KMS-11 (cell line): ENCODE measurements at regions not wholly inside any gene's neighbourhood (a gene's known extent, or its start where the extent isn't known, plus 50 kb on each side); places are given as distances from the start of the nearest gene placed in this dataset.

Experiments used
- H2AFZ ChIP-seq: fragments of 200-600 bp; sonication (generic); 2 replicates; pipeline ENCODE4 v1.6.1; 2016; ENCODE audit warnings: antibody characterized with exemption, mixed run types, low read depth
- H3K27ac ChIP-seq: fragments of 200-600 bp; sonication (generic); 2 replicates; pipeline ENCODE4 v1.6.1; 2016; ENCODE audit warnings: mild to moderate bottlenecking, mixed run types
- H3K27me3 ChIP-seq: fragments of 200-600 bp; sonication (generic); 2 replicates; pipeline ENCODE4 v1.6.1; 2017; ENCODE audit warnings: mild to moderate bottlenecking, low read depth, mixed run types, moderate library complexity; ENCODE audit not compliant: insufficient read depth
- H3K36me3 ChIP-seq: fragments of 200-600 bp; sonication (generic); 2 replicates; pipeline ENCODE4 v1.6.1; 2017; ENCODE audit warnings: mild to moderate bottlenecking, mixed run types; ENCODE audit not compliant: insufficient read depth
- H3K4me1 ChIP-seq: fragments of 200-600 bp; sonication (generic); 2 replicates; pipeline ENCODE4 v1.6.1; 2016; ENCODE audit warnings: mild to moderate bottlenecking, low read depth, mixed run types; ENCODE audit not compliant: poor library complexity, severe bottlenecking
- H3K4me2 ChIP-seq: fragments of 200-600 bp; sonication (generic); 2 replicates; pipeline ENCODE4 v1.7.0; 2016; ENCODE audit warnings: mild to moderate bottlenecking, mixed run types
- H3K4me3 ChIP-seq: fragments of 200-600 bp; sonication (generic); IDR thresholded peaks from 2 replicates; pipeline ENCODE4 v1.6.1; 2017; ENCODE audit warnings: low read depth, low read length, mixed read lengths; ENCODE audit not compliant: insufficient read depth
- H3K79me2 ChIP-seq: fragments of 200-600 bp; sonication (generic); 2 replicates; pipeline ENCODE4 v1.6.1; 2016; ENCODE audit warnings: low read depth, mixed run types; ENCODE audit not compliant: insufficient read depth
- H3K9ac ChIP-seq: fragments of 200-600 bp; sonication (generic); 2 replicates; pipeline ENCODE4 v1.6.1; 2016; ENCODE audit warnings: mild to moderate bottlenecking, mixed run types
- H4K20me1 ChIP-seq: fragments of 200-600 bp; sonication (generic); 2 replicates; pipeline ENCODE4 v1.6.1; 2016; ENCODE audit warnings: mild to moderate bottlenecking, mixed run types; ENCODE audit not compliant: insufficient read depth
- CTCF ChIP-seq: fragments of 200-600 bp; sonication (generic); conservative IDR thresholded peaks from 2 replicates; pipeline ENCODE4 v1.6.1; 2017; ENCODE audit warnings: low read depth, mild to moderate bottlenecking, antibody characterized with exemption, low read length, moderate library complexity, mixed read lengths

GRCh38 chr1:218200979-218201378, 84.1 kb upstream of the RRP15 start:
- H4K20me1 ChIP-seq = no peaks in the 10 kb centered on the region
- no peak overlapping the region for H3K4me3 ChIP-seq

GRCh38 chr1:218201601-218202000, 83.5 kb upstream of the RRP15 start:
- Histone ChIP-seq H3K27ac (no peak overlapping the region), H3K4me3 (no peak overlapping the region), H3K9ac (no peak overlapping the region), H3K4me2 (no peak overlapping the region), H4K20me1 (no peaks in the 10 kb centered on the region), H3K79me2 (no peaks in the 10 kb centered on the region), H3K36me3 (no peaks in the 10 kb centered on the region), H3K4me1 (no peaks in the 10 kb centered on the region), H3K27me3 (no peaks in the 10 kb centered on the region), H2AFZ (no peak overlapping the region)
- no peak for TF ChIP-seq CTCF

More at GRCh38 chr1:218200979-218201378, 84.1 kb upstream of the RRP15 start:
- no peak overlapping the region for H3K9ac ChIP-seq
- H3K27ac ChIP-seq = no peak overlapping the region
- no peak overlapping the region for H3K4me2 ChIP-seq
- no peaks in the 10 kb centered on the region for H3K79me2 ChIP-seq
- no peak overlapping the region for H2AFZ ChIP-seq
- H3K4me1 ChIP-seq = no peaks in the 10 kb centered on the region
- no peak for TF ChIP-seq CTCF
- H3K36me3 ChIP-seq = no peaks in the 10 kb centered on the region
- H3K27me3 ChIP-seq = no peaks in the 10 kb centered on the region

GRCh38 chr1:218205721-218206120, 79.4 kb upstream of the RRP15 start:
- TF ChIP-seq CTCF = no peak
- no peaks in the 10 kb centered on the region for H3K79me2 ChIP-seq
- no peak overlapping the region for H2AFZ ChIP-seq

GRCh38 chr1:218207194-218207593, 77.9 kb upstream of the RRP15 start:
- Histone ChIP-seq H3K9ac (no peak overlapping the region), H3K4me3 (no peak overlapping the region), H2AFZ (no peak overlapping the region), H3K36me3 (no peaks in the 10 kb centered on the region), H3K79me2 (no peaks in the 10 kb centered on the region), H3K4me1 (no peaks in the 10 kb centered on the region), H4K20me1 (no peaks in the 10 kb centered on the region), H3K27ac (no peak overlapping the region), H3K4me2 (no peak overlapping the region), H3K27me3 (no peaks in the 10 kb centered on the region)
- TF ChIP-seq CTCF = no peak

More at GRCh38 chr1:218205721-218206120, 79.4 kb upstream of the RRP15 start:
- H3K27ac ChIP-seq = no peak overlapping the region
- H3K4me1 ChIP-seq = no peaks in the 10 kb centered on the region
- H3K4me2 ChIP-seq = no peak overlapping the region
- no peak overlapping the region for H3K9ac ChIP-seq
- no peaks in the 10 kb centered on the region for H3K36me3 ChIP-seq
- no peaks in the 10 kb centered on the region for H4K20me1 ChIP-seq
- no peaks in the 10 kb centered on the region for H3K27me3 ChIP-seq
- H3K4me3 ChIP-seq = no peak overlapping the region
